HG03521 (cell line): ENCODE measurements at regions not wholly inside any gene's neighbourhood (a gene's known extent, or its start where the extent isn't known, plus 50 kb on each side); places are given as distances from the start of the nearest gene placed in this dataset.

Source experiments
- ATAC-seq: cut with Tn5 transposase; IDR thresholded peaks from one replicate; pipeline ENCODE4 v1.9.1; 2021; ENCODE audit warnings: mild to moderate bottlenecking, moderate library complexity; ENCODE audit not compliant: unreplicated experiment

GRCh38 chr16:86016201-86016965 lies 117.4 kb downstream of the IRF8 start:
- no peak for ATAC-seq

GRCh38 chr16:86018071-86018470 lies 119.1 kb downstream of the IRF8 start:
- no peak for ATAC-seq

- no peak for ATAC-seq
These were observed 119.5 kb downstream of the IRF8 start for GRCh38 chr16:86018487-86018886.

GRCh38 chr16:86018941-86019340 lies 120.0 kb downstream of the IRF8 start:
- ATAC-seq: no peak

GRCh38 chr16:86019446-86020047 lies 120.6 kb downstream of the IRF8 start:
- ATAC-seq: no peak

- no peak for ATAC-seq
These were observed 122.0 kb downstream of the IRF8 start for GRCh38 chr16:86020971-86021370.

- ATAC-seq: no peak
These were observed 123.5 kb downstream of the IRF8 start for GRCh38 chr16:86022381-86022960.

- no peak for ATAC-seq
These were observed 125.2 kb downstream of the IRF8 start for GRCh38 chr16:86024210-86024609.

- ATAC-seq: no peak
These were observed 126.7 kb downstream of the IRF8 start for GRCh38 chr16:86025706-86026105.

GRCh38 chr16:86026171-86026910 lies 127.4 kb downstream of the IRF8 start:
- no peak for ATAC-seq

GRCh38 chr16:86026916-86027315 lies 128.0 kb downstream of the IRF8 start:
- ATAC-seq: no peak

- no peak for ATAC-seq
These were observed 128.6 kb downstream of the IRF8 start for GRCh38 chr16:86027373-86028126.

GRCh38 chr16:86029131-86029741 lies 130.3 kb downstream of the IRF8 start:
- ATAC-seq: no peak

GRCh38 chr16:86030116-86030515 lies 131.2 kb downstream of the IRF8 start:
- ATAC-seq: no peak

- no peak for ATAC-seq
These were observed 132.2 kb downstream of the IRF8 start for GRCh38 chr16:86031141-86031678.

- no peak for ATAC-seq
These were observed 134.1 kb downstream of the IRF8 start for GRCh38 chr16:86033016-86033474.

- no peak for ATAC-seq
These were observed 135.0 kb downstream of the IRF8 start for GRCh38 chr16:86033971-86034370.

- ATAC-seq: no peak
These were observed 135.5 kb downstream of the IRF8 start for GRCh38 chr16:86034421-86034919.

GRCh38 chr16:86035906-86036305 lies 136.9 kb downstream of the IRF8 start:
- ATAC-seq: no peak
